SU-DHL-6 (cell line): ENCODE measurements at regions not wholly inside any gene's neighbourhood (a gene's known extent, or its start where the extent isn't known, plus 50 kb on each side); places are given as distances from the start of the nearest gene placed in this dataset.

Experiments
- H2AFZ ChIP-seq: fragments of 200-600 bp; sonication (generic); 2 replicates; pipeline ENCODE4 v1.6.1; 2014; ENCODE audit warnings: low read depth, mild to moderate bottlenecking, moderate library complexity, mixed read lengths, antibody characterized with exemption, low read length; ENCODE audit not compliant: severe bottlenecking
- H3F3A ChIP-seq: fragments of 200-600 bp; shearing (Covaris generic); 2 replicates; pipeline ENCODE4 v1.6.0; 2016; ENCODE audit warnings: antibody characterized with exemption, mild to moderate bottlenecking; ENCODE audit not compliant: insufficient read depth
- H3K27ac ChIP-seq: fragments of 200-600 bp; sonication (generic); 2 replicates; pipeline ENCODE4 v1.5.1; 2016; ENCODE audit warnings: low read depth, mild to moderate bottlenecking, low read length, moderate library complexity, mixed read lengths
- H3K27me3 ChIP-seq: fragments of 200-600 bp; sonication (generic), shearing (Covaris generic); 2 replicates; pipeline ENCODE4 v1.6.0; 2014; ENCODE audit warnings: mild to moderate bottlenecking, low read length
- H3K36me3 ChIP-seq: fragments of 200-600 bp; sonication (generic); 2 replicates; pipeline ENCODE4 v1.6.1; 2014; ENCODE audit warnings: mild to moderate bottlenecking, low read length, mixed read lengths
- H3K4me2 ChIP-seq: fragments of 300-600, 200-600 bp; shearing (Covaris generic), sonication (generic); 2 replicates; pipeline ENCODE4 v1.6.0; 2014; ENCODE audit warnings: low read length, low read depth, mild to moderate bottlenecking; ENCODE audit not compliant: poor library complexity, severe bottlenecking
- H3K4me3 ChIP-seq: fragments of 200-600 bp; sonication (generic); 2 replicates; pipeline ENCODE4 v1.5.1; 2014; ENCODE audit warnings: antibody characterized with exemption, low read length, mild to moderate bottlenecking, mixed read lengths; ENCODE audit not compliant: insufficient read depth, poor library complexity, severe bottlenecking
- H3K79me2 ChIP-seq: fragments of 200-600 bp; sonication (generic); 2 replicates; pipeline ENCODE4 v1.6.1; 2014; ENCODE audit warnings: mild to moderate bottlenecking, low read length, moderate library complexity; ENCODE audit not compliant: insufficient read depth
- H3K9ac ChIP-seq: fragments of 200-600 bp; sonication (generic); 2 replicates; pipeline ENCODE4 v1.7.0; 2014; ENCODE audit warnings: mild to moderate bottlenecking, low read length
- H3K9me2 ChIP-seq: fragments of 200-600 bp; sonication (generic); replicated peaks from 2 replicates; pipeline ENCODE4 v1.6.1; 2014; ENCODE audit warnings: low read length; ENCODE audit not compliant: insufficient read depth
- H3K9me3 ChIP-seq: fragments of 200-600 bp; sonication (generic); 2 replicates; pipeline ENCODE4 v1.6.1; 2014; ENCODE audit warnings: low read length, mixed read lengths; ENCODE audit not compliant: insufficient read depth
- H4K20me1 ChIP-seq: fragments of 200-600 bp; sonication (generic); 2 replicates; pipeline ENCODE4 v1.6.1; 2014; ENCODE audit warnings: low read depth, mild to moderate bottlenecking, antibody characterized with exemption, low read length, moderate library complexity, mixed read lengths
- EZH2phosphoT487 ChIP-seq: fragments of 200-600 bp; sonication (generic), shearing (Covaris generic); conservative IDR thresholded peaks from 2 replicates; pipeline ENCODE4 v1.6.1; 2018; ENCODE audit warnings: mild to moderate bottlenecking, antibody characterized with exemption, low read length, moderate library complexity, mixed read lengths
- TF ChIP-seq, protein P1 (sequence below): fragments of 200-600 bp; sonication (generic); IDR thresholded peaks from one replicate; pipeline ENCODE4 v1.5.1; 2017; ENCODE audit warnings: antibody characterized with exemption, mild to moderate bottlenecking, low read length, moderate library complexity; ENCODE audit not compliant: insufficient read depth, poor library complexity, severe bottlenecking

DNA sequence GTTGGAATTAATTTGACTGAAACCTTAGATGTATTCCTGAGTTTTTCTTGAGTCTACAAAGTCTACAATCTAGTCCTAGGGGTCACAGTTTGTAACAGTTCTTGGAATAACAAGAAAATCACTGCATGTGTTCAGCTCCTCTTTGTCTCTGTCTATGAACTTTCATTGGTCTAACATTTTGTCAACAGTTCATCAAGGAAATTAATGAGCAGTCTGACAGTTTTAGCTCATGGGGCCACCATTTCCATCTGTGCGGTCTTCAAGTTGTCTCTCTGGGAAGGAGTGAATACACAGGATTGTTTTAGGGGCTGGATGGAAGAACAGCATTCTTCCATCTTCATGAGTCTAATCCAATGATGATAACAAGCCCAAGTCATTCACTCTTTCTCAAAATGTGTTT is 276.4 kb downstream of the TMEM167A start:
- 0 out of 2 replicates have a peak, but pooled peaks cover 3% of the 10 kb centered on the region for H3K27me3 ChIP-seq
- no peaks in the 10 kb centered on the region for H3K36me3 ChIP-seq
- no peak overlapping the region for H3K27ac ChIP-seq
- TF ChIP-seq, protein P1, sequence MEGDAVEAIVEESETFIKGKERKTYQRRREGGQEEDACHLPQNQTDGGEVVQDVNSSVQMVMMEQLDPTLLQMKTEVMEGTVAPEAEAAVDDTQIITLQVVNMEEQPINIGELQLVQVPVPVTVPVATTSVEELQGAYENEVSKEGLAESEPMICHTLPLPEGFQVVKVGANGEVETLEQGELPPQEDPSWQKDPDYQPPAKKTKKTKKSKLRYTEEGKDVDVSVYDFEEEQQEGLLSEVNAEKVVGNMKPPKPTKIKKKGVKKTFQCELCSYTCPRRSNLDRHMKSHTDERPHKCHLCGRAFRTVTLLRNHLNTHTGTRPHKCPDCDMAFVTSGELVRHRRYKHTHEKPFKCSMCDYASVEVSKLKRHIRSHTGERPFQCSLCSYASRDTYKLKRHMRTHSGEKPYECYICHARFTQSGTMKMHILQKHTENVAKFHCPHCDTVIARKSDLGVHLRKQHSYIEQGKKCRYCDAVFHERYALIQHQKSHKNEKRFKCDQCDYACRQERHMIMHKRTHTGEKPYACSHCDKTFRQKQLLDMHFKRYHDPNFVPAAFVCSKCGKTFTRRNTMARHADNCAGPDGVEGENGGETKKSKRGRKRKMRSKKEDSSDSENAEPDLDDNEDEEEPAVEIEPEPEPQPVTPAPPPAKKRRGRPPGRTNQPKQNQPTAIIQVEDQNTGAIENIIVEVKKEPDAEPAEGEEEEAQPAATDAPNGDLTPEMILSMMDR: no peak
- no peak for TF ChIP-seq EZH2phosphoT487
- H3K4me3 ChIP-seq: no peak overlapping the region
- H3K9ac ChIP-seq: no peak overlapping the region
- no peaks in the 10 kb centered on the region for H3K9me3 ChIP-seq
- no peaks in the 10 kb centered on the region for H3K79me2 ChIP-seq
- no peak overlapping the region for H3K4me2 ChIP-seq
- H3F3A ChIP-seq: no peaks in the 10 kb centered on the region
- H3K9me2 ChIP-seq: no peaks in the 10 kb centered on the region
- no peak overlapping the region for H2AFZ ChIP-seq
- H4K20me1 ChIP-seq: no peaks in the 10 kb centered on the region

DNA sequence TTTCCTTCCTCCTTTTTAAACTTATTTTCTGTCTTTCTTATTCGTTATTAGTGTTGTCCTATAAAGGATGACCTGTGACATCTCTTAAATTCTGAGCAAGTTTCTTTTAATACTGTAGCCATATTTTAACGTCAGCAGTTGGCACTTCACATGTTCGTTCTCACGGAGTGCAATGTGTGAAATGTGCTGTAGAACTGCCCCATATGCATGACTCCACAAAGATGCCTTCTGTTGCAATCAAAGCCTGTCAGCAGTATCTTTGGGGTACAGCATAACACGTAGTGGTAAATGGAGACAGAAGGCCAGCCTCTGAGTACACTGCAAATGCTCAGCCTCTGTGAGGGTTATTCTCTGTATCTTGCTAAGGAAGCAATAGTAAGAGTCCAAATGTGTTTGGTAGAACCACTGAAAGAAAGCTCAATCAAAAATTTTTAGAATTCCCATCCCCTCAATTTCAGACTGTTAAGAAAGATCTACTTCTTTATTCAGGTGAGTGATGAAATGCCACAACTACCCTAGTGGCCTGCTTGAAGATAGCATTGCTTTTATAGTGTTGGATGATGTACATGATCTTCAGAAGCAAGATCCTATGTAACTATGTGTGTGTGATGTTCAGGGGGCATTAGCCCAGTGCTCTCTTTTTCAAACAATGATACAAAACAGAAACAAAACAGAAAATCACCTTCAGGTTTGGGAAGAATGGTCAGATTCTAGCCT is 277.7 kb downstream of the TMEM167A start:
- H3K4me2 ChIP-seq: no peak overlapping the region
- no peaks in the 10 kb centered on the region for H3K79me2 ChIP-seq
- no peaks in the 10 kb centered on the region for H3K9me2 ChIP-seq
- H2AFZ ChIP-seq: no peak overlapping the region
- H3K9ac ChIP-seq: no peak overlapping the region
- H3K27ac ChIP-seq: no peak overlapping the region
- no peaks in the 10 kb centered on the region for H3K9me3 ChIP-seq
- H3K27me3 ChIP-seq: 0 out of 2 replicates have a peak, but pooled peaks cover 3% of the 10 kb centered on the region
- no peaks in the 10 kb centered on the region for H3K36me3 ChIP-seq
- no peak overlapping the region for H3K4me3 ChIP-seq
- no peaks in the 10 kb centered on the region for H3F3A ChIP-seq
- H4K20me1 ChIP-seq: no peaks in the 10 kb centered on the region
- TF ChIP-seq EZH2phosphoT487: no peak
- TF ChIP-seq, protein P1: no peak

DNA sequence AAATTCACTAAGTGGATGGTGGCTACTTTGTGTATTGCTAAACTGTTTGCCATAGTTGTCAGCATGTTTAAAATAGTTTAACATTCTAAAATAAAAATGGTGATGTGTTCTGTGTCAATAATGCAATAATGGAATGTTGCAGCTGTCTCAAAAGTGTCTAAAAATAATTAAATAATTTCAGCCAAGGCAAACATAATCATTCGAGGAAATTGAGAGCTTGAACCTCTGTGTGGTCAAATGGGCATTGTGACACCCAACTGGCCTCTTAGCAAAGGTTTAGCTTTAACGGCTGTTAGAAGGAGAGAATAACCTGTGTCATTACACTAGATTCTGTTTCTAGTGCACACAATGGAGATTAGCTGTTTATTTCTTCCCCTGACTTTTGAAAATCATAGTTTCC is 278.5 kb downstream of the TMEM167A start:
- Histone ChIP-seq H3K27ac (no peak overlapping the region), H2AFZ (no peak overlapping the region), H3K79me2 (no peaks in the 10 kb centered on the region), H3K9me3 (no peaks in the 10 kb centered on the region), H3K9me2 (no peaks in the 10 kb centered on the region), H3K9ac (no peak overlapping the region), H3K36me3 (no peaks in the 10 kb centered on the region), H3K4me3 (no peak overlapping the region), H3K27me3 (0 out of 2 replicates have a peak, but pooled peaks cover 3% of the 10 kb centered on the region), H3K4me2 (no peak overlapping the region), H4K20me1 (no peaks in the 10 kb centered on the region), H3F3A (no peaks in the 10 kb centered on the region)
- no peak for TF ChIP-seq EZH2phosphoT487
- TF ChIP-seq, protein P1: no peak
